ENCODE measurements at regions not wholly inside any gene's neighbourhood (a gene's known extent, or its start where the extent isn't known, plus 50 kb on each side); places are given as distances from the start of the nearest gene placed in this dataset.

DNA sequence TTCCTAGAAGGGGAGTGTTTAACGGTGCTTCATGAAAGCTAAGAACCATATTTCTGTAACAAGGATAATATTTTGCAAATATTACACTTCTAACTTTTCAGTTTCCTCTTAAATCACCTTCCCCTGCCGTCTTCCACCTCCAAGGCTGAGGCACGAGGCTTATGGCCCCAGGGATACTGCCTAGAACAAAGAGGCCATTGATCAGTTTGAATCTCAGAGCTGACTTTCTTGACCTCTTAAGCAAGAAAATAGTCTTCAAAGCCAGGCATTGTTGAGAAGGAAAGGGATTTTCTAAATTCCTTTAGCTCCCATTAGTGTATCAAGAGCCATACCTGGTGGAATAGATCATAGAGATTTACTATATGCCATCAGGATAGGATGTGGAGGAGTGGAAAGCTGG, 566.2 kb downstream of the BNC2 start:
- TF ChIP-seq, protein P1, sequence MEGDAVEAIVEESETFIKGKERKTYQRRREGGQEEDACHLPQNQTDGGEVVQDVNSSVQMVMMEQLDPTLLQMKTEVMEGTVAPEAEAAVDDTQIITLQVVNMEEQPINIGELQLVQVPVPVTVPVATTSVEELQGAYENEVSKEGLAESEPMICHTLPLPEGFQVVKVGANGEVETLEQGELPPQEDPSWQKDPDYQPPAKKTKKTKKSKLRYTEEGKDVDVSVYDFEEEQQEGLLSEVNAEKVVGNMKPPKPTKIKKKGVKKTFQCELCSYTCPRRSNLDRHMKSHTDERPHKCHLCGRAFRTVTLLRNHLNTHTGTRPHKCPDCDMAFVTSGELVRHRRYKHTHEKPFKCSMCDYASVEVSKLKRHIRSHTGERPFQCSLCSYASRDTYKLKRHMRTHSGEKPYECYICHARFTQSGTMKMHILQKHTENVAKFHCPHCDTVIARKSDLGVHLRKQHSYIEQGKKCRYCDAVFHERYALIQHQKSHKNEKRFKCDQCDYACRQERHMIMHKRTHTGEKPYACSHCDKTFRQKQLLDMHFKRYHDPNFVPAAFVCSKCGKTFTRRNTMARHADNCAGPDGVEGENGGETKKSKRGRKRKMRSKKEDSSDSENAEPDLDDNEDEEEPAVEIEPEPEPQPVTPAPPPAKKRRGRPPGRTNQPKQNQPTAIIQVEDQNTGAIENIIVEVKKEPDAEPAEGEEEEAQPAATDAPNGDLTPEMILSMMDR (optimal IDR thresholded peaks at IDR 0.05 in 1 of 3, IDR thresholded peaks at IDR 0.05 in 1 of 3, conservative IDR thresholded peaks at IDR 0.05 in 1 of 3; ENCODE audit: extremely low read depth in 1 of 3, insufficient read depth in 2 of 3, low read length in 3 of 3), result no peak
- no peak for TF ChIP-seq EZH2 (IDR thresholded peaks at IDR 0.05; ENCODE audit: low read length)
